ENCODE measurements at regions not wholly inside any gene's neighbourhood (a gene's known extent, or its start where the extent isn't known, plus 50 kb on each side); places are given as distances from the start of the nearest gene placed in this dataset.

- intact Hi-C loops (cut with micrococcal nuclease; ENCODE audit: unreplicated experiment), result no loop called here
- Histone ChIP-seq H3K27ac (ENCODE audit: extremely low read length, insufficient read depth, low read length) (no peak overlapping the region), H3K79me2 (ENCODE audit: insufficient read depth, low read length) (no peaks in the 10 kb centered on the region), H3K36me3 (replicated peaks in 1 of 2; ENCODE audit: control insufficient read depth in 1 of 2, insufficient read depth in 2 of 2, low read length in 2 of 2) (no peaks in the 10 kb centered on the region), H4K20me1 (ENCODE audit: insufficient read depth, low read length) (no peaks in the 10 kb centered on the region), H3K4me2 (ENCODE audit: low read depth, low read length) (no peak overlapping the region), H3K9ac (ENCODE audit: insufficient read depth, low read depth, low read length) (no peak overlapping the region), H2AFZ (ENCODE audit: low read length) (no peak overlapping the region), H3K4me1 (ENCODE audit: insufficient read depth, low read length) (peaks cover 10% of the 10 kb centered on the region), H3K9me3 (ENCODE audit: low read length) (no peaks in the 10 kb centered on the region), H3K4me3 (replicated peaks in 1 of 3; ENCODE audit: insufficient read depth in 1 of 3, low read depth in 2 of 3, low read length in 3 of 3) (no peak overlapping the region), H3K27me3 (ENCODE audit: control insufficient read depth in 1 of 2, insufficient read depth in 2 of 2, low read length in 2 of 2) (peaks cover 0 to 22% of the 10 kb centered on the region in 2 experiments; a peak in 1 of 5 replicates)
- no peak for FAIRE-seq
- no TSS peak for BruUV-seq (replicated peaks)
- ChIA-PET POLR2A (no interaction called here), CTCF (ENCODE audit: low intra/inter-chr PET ratio, low total read pairs) (no interaction called here)
- WGBS (ENCODE audit: low lambda C conversion rate), result 54% methylated on average over 12 of the region's 12 CpGs
- DNase-seq (ENCODE audit: low spot score), result no peak
- in situ Hi-C loops (cut with HindIII; ENCODE audit: extremely low pct_ligation_motif_present, low pct_unique_long_range_greater_than_20kb), result no loop called here
- ATAC-seq, result no peak
- TF ChIP-seq SRSF1 (optimal IDR thresholded peaks at IDR 0.05; ENCODE audit: low read depth, low read length), result no peak
- TF ChIP-seq ZNF816 (CRISPR knock-in tag; IDR thresholded peaks at IDR 0.05; ENCODE audit: borderline replicate concordance), result no peak
- no peak for TF ChIP-seq PAXIP1 (CRISPR knock-in tag; conservative IDR thresholded peaks at IDR 0.05)
- no peak for TF ChIP-seq GZF1 (CRISPR knock-in tag; IDR thresholded peaks at IDR 0.05)
- TF ChIP-seq ZNF562 (CRISPR knock-in tag; IDR thresholded peaks at IDR 0.05; ENCODE audit: borderline replicate concordance), result no peak
- no peak for TF ChIP-seq ZBTB8A (CRISPR knock-in tag; IDR thresholded peaks at IDR 0.05; ENCODE audit: borderline replicate concordance, low read depth)
- no peak for TF ChIP-seq KDM5A (IDR thresholded peaks at IDR 0.05; ENCODE audit: borderline replicate concordance, low read length)
- TF ChIP-seq THAP8 (CRISPR knock-in tag; IDR thresholded peaks at IDR 0.05; ENCODE audit: borderline replicate concordance), result no peak
- TF ChIP-seq GPBP1L1 (CRISPR knock-in tag; IDR thresholded peaks at IDR 0.05), result no peak
- TF ChIP-seq ZNF256 (CRISPR knock-in tag; conservative IDR thresholded peaks at IDR 0.05), result no peak
- TF ChIP-seq ZNF18 (CRISPR knock-in tag; IDR thresholded peaks at IDR 0.05; ENCODE audit: insufficient replicate concordance), result no peak
- TF ChIP-seq HNF4A (CRISPR knock-in tag; IDR thresholded peaks at IDR 0.05), result no peak
- TF ChIP-seq RFXANK (CRISPR knock-in tag; IDR thresholded peaks at IDR 0.05), result no peak
- no peak for TF ChIP-seq ZNF260 (CRISPR knock-in tag; IDR thresholded peaks at IDR 0.05; ENCODE audit: borderline replicate concordance, low read depth)
Observed at GRCh38 chr17:73867056-73867455, 222.8 kb upstream of the SDK2 start.

Measured in HepG2 (cell line).